ENCODE measurements at regions not wholly inside any gene's neighbourhood (a gene's known extent, or its start where the extent isn't known, plus 50 kb on each side); places are given as distances from the start of the nearest gene placed in this dataset.

DNA sequence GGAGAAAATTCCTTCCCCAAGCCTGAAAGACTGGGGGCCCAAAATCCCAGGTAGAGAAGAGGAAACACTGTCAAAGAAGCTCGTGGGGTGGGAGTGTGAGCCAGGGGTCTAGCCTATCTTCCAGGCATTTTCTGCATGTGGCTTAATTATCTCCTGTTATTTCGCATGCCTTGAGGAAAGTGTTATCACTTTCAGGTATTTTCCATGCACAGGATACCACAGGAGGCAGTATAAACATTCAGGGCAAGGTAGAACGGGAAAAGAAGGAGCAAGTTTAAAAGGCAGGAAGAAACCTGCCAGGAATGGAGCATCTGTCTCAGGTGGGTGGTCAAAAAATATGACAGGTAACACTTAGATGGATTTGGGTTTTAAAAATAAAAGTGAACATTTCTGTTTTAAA is 575.3 kb upstream of the ZNF385D start:
- TF ChIP-seq SIN3A (IDR thresholded peaks at IDR 0.05; ENCODE audit: borderline replicate concordance, insufficient read depth, low read length) = no peak
- no peak for TF ChIP-seq TAF1 (IDR thresholded peaks at IDR 0.05; ENCODE audit: borderline replicate concordance, insufficient read depth, low read length)
- TF ChIP-seq, protein P1, sequence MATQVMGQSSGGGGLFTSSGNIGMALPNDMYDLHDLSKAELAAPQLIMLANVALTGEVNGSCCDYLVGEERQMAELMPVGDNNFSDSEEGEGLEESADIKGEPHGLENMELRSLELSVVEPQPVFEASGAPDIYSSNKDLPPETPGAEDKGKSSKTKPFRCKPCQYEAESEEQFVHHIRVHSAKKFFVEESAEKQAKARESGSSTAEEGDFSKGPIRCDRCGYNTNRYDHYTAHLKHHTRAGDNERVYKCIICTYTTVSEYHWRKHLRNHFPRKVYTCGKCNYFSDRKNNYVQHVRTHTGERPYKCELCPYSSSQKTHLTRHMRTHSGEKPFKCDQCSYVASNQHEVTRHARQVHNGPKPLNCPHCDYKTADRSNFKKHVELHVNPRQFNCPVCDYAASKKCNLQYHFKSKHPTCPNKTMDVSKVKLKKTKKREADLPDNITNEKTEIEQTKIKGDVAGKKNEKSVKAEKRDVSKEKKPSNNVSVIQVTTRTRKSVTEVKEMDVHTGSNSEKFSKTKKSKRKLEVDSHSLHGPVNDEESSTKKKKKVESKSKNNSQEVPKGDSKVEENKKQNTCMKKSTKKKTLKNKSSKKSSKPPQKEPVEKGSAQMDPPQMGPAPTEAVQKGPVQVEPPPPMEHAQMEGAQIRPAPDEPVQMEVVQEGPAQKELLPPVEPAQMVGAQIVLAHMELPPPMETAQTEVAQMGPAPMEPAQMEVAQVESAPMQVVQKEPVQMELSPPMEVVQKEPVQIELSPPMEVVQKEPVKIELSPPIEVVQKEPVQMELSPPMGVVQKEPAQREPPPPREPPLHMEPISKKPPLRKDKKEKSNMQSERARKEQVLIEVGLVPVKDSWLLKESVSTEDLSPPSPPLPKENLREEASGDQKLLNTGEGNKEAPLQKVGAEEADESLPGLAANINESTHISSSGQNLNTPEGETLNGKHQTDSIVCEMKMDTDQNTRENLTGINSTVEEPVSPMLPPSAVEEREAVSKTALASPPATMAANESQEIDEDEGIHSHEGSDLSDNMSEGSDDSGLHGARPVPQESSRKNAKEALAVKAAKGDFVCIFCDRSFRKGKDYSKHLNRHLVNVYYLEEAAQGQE (IDR thresholded peaks at IDR 0.05; ENCODE audit: insufficient read depth in 1 of 2, low read depth in 2 of 2, low read length in 2 of 2) = no peak

DNA sequence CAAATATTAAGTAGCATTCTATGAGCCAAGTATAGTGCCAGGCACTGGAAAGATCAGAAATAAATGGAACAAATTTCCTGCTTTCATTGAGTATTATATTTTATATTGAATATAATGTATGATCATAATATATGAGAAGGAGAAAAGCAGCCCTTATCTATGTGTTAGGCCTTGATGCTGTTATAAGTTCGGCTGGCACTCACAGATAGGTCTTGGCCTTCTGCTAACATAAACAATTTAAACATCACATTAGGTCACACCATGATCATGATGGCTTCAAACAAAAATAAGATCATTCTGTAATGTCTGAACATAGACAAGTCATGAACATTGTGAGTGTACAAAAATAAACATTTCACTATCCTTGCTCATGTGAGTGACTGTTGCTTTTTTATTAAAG is 584.0 kb upstream of the ZNF385D start:
- TF ChIP-seq SIN3A (IDR thresholded peaks at IDR 0.05; ENCODE audit: borderline replicate concordance, insufficient read depth, low read length) = no peak
- no peak for TF ChIP-seq TAF1 (IDR thresholded peaks at IDR 0.05; ENCODE audit: borderline replicate concordance, insufficient read depth, low read length)
- TF ChIP-seq, protein P1 (IDR thresholded peaks at IDR 0.05; ENCODE audit: insufficient read depth in 1 of 2, low read depth in 2 of 2, low read length in 2 of 2) = no peak
- no peak for TF ChIP-seq FOXP2 (optimal IDR thresholded peaks at IDR 0.05; ENCODE audit: borderline replicate concordance, extremely low read depth, extremely low read length, insufficient read depth)
- no peak for TF ChIP-seq POLR2AphosphoS5 (IDR thresholded peaks at IDR 0.05; ENCODE audit: low read depth, low read length)

DNA sequence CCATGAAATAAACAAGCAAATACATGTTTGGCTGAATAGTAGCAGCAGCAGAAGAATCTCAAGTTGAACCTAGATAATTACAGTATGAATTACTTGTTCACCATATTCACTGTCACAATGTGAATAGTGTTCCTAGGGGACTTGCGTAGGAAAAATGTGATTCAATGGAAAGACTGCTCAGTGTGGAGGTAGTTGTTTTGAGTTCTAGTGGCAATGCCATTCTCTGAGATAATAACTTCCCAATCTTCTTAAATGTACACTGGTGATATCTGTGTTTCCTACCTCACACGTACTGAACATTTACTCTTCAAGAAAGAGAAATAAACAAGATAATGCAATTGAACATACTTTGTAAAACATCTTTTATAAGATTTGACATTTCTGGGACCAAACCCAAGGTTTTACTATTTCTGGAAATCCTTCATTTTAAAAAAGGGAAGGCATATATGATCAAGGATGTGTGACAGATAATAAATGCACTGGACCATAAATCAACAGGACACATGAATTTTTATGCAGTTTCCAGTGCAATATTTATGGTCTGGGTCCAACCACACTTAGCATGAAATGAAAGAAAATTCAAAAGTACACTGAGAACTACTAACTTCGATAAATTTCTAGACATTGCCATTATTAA is 598.3 kb upstream of the ZNF385D start:
- TF ChIP-seq POLR2AphosphoS5 (IDR thresholded peaks at IDR 0.05; ENCODE audit: low read depth, low read length) = no peak
- TF ChIP-seq TAF1 (IDR thresholded peaks at IDR 0.05; ENCODE audit: borderline replicate concordance, insufficient read depth, low read length) = no peak
- TF ChIP-seq, protein P1 (IDR thresholded peaks at IDR 0.05; ENCODE audit: insufficient read depth in 1 of 2, low read depth in 2 of 2, low read length in 2 of 2) = no peak
- no peak for TF ChIP-seq SIN3A (IDR thresholded peaks at IDR 0.05; ENCODE audit: borderline replicate concordance, insufficient read depth, low read length)
- no peak for TF ChIP-seq FOXP2 (optimal IDR thresholded peaks at IDR 0.05; ENCODE audit: borderline replicate concordance, extremely low read depth, extremely low read length, insufficient read depth)

DNA sequence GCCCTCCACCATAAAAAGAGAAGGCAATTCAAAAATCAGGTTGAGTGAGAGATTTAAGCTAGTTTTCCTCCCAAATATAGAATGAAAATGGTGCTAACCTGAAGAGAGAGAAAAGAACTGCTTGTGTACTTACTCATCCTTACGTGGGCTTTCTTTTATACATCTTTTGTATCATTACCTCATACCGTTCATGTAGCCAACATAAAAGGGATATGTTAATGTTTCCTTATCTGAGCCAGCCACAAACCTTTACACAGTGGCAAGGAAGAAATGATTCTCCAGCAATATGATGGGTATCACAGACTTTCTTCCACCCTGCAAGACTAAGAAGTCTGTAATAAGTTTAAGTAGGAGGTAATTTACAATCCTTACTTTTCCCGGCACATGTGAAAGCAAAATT is 600.8 kb upstream of the ZNF385D start:
- no peak for TF ChIP-seq POLR2AphosphoS5 (IDR thresholded peaks at IDR 0.05; ENCODE audit: low read depth, low read length)
- TF ChIP-seq TAF1 (IDR thresholded peaks at IDR 0.05; ENCODE audit: borderline replicate concordance, insufficient read depth, low read length) = no peak
- TF ChIP-seq SIN3A (IDR thresholded peaks at IDR 0.05; ENCODE audit: borderline replicate concordance, insufficient read depth, low read length) = no peak
- no peak for TF ChIP-seq FOXP2 (optimal IDR thresholded peaks at IDR 0.05; ENCODE audit: borderline replicate concordance, extremely low read depth, extremely low read length, insufficient read depth)
- TF ChIP-seq, protein P1 (IDR thresholded peaks at IDR 0.05; ENCODE audit: insufficient read depth in 1 of 2, low read depth in 2 of 2, low read length in 2 of 2) = no peak

DNA sequence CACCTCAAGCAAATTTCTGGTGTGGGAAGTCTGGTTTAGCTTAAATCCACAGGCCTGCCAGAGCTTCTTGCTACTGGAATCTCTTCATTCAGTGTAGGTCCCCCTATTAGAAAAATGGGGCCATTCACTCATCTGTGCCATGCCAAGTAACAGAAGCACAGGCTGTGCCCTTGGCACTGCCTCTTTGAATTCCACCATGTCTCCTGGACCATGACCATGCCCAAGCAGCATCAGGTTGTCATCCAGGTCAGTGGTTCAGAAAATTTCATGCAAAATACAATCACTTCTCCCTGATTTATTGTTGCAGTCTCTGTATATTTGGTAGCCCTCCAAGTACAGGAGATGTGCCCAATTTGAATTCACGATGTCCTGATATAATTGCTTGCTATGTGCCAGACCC is 602.1 kb upstream of the ZNF385D start:
- TF ChIP-seq POLR2AphosphoS5 (IDR thresholded peaks at IDR 0.05; ENCODE audit: low read depth, low read length) (no peak), FOXP2 (optimal IDR thresholded peaks at IDR 0.05; ENCODE audit: borderline replicate concordance, extremely low read depth, extremely low read length, insufficient read depth) (no peak), SIN3A (IDR thresholded peaks at IDR 0.05; ENCODE audit: borderline replicate concordance, insufficient read depth, low read length) (no peak), TAF1 (IDR thresholded peaks at IDR 0.05; ENCODE audit: borderline replicate concordance, insufficient read depth, low read length) (no peak)
- TF ChIP-seq, protein P1 (IDR thresholded peaks at IDR 0.05; ENCODE audit: insufficient read depth in 1 of 2, low read depth in 2 of 2, low read length in 2 of 2) = no peak
